ENCODE measurements at regions not wholly inside any gene's neighbourhood (a gene's known extent, or its start where the extent isn't known, plus 50 kb on each side); places are given as distances from the start of the nearest gene placed in this dataset.

- Histone ChIP-seq H3K18ac (ENCODE audit: extremely low read depth, low read length) (no peak overlapping the region), H3K56ac (replicated peaks; ENCODE audit: insufficient read length, low read depth, low read length) (no peak overlapping the region), H3K4me2 (ENCODE audit: insufficient read depth in 1 of 2, low read depth in 2 of 2, low read length in 2 of 2) (no peak overlapping the region), H2BK20ac (ENCODE audit: low read length) (no peak overlapping the region), H3K4me3 (ENCODE audit: extremely low read depth in 1 of 4, insufficient read depth in 2 of 4, low read depth in 3 of 4, low read length in 4 of 4) (no peak overlapping the region), H3K36me3 (ENCODE audit: control insufficient read depth in 2 of 4, insufficient read depth in 4 of 4, low read length in 3 of 4) (no peaks in the 10 kb centered on the region), H3K79me2 (ENCODE audit: control insufficient read depth in 1 of 2, insufficient read depth in 2 of 2, low read length in 2 of 2) (no peaks in the 10 kb centered on the region), H3K23ac (ENCODE audit: insufficient read length) (no peak overlapping the region), H2BK12ac (ENCODE audit: low read depth, low read length) (no peak overlapping the region), H3K14ac (ENCODE audit: insufficient read length) (no peak overlapping the region), H4K91ac (replicated peaks; ENCODE audit: insufficient read length, low read length) (no peak overlapping the region), H3K27me3 (replicated peaks in 1 of 4; ENCODE audit: control insufficient read depth in 3 of 4, extremely low read depth in 1 of 4, insufficient read depth in 3 of 4, low read length in 3 of 4) (no peaks in the 10 kb centered on the region), H3K23me2 (ENCODE audit: low read depth, low read length) (no peaks in the 10 kb centered on the region), H3K79me1 (ENCODE audit: low read depth, low read length) (no peaks in the 10 kb centered on the region), H2AFZ (ENCODE audit: low read length) (no peak overlapping the region), H3K9me3 (ENCODE audit: insufficient read depth in 2 of 2, low read depth in 1 of 2, low read length in 1 of 2) (no peaks in the 10 kb centered on the region), H4K8ac (ENCODE audit: extremely low read depth, insufficient read depth, low read length) (no peak overlapping the region), H2AK5ac (ENCODE audit: low read depth, low read length) (no peak overlapping the region), H2BK5ac (ENCODE audit: low read depth, low read length) (no peak overlapping the region), H2BK15ac (ENCODE audit: low read length) (no peak overlapping the region), H2BK120ac (replicated peaks; ENCODE audit: low read depth, low read length) (no peak overlapping the region), H4K5ac (ENCODE audit: insufficient read length, low read depth, low read length) (no peak overlapping the region), H3K27ac (ENCODE audit: low read depth, low read length) (no peak overlapping the region), H3K4me1 (replicated peaks in 1 of 4; ENCODE audit: control insufficient read depth in 3 of 4, insufficient read depth in 4 of 4, low read length in 3 of 4) (peaks cover 0 to 4% (median 0%) of the 10 kb centered on the region in 4 experiments; a peak in 1 of 7 replicates), H3K4ac (replicated peaks; ENCODE audit: insufficient read length, low read depth, low read length) (no peak overlapping the region), H3K9ac (replicated peaks in 1 of 4; ENCODE audit: extremely low read depth in 1 of 4, low read depth in 3 of 4, low read length in 3 of 4) (no peak overlapping the region), H4K20me1 (replicated peaks in 1 of 2; ENCODE audit: control insufficient read depth in 1 of 2, insufficient read depth in 2 of 2, low read length in 2 of 2) (no peaks in the 10 kb centered on the region)
- WGBS, 2 experiments (ENCODE audit: extremely low coverage in 1 of 2, insufficient coverage in 1 of 2, insufficient read length in 1 of 2, insufficient replicate concordance in 2 of 2, low coverage in 1 of 2, low lambda C conversion rate in 2 of 2, missing lambda C conversion rate in 1 of 2): 100% methylated on average over 1 of the region's 1 CpG; no CpG with 5 or more reads in 1 of the 2 experiments
- no peak for DNase-seq (ENCODE audit: low read depth in 1 of 2, low spot score in 2 of 2)
- ChIA-PET POLR2A (ENCODE audit: partially characterized antibody) (no interaction called here), CTCF (ENCODE audit: partially characterized antibody) (interaction anchor here (0.6 kb wide), 1 partner anchor 1194 kb away, joined by 3 read pairs; no protein-coding TSS in a partner anchor)
- no peak for FAIRE-seq
- TF ChIP-seq HDAC2 (IDR thresholded peaks at IDR 0.05; ENCODE audit: borderline replicate concordance in 1 of 2, low read depth in 2 of 2, low read length in 2 of 2) (no peak), HDAC6 (IDR thresholded peaks at IDR 0.05; ENCODE audit: low read depth, low read length) (no peak)
Measured at GRCh38 chr13:105952233-105952972, 583.1 kb downstream of the EFNB2 start.
